A673 (cell line): ENCODE measurements at regions not wholly inside any gene's neighbourhood (a gene's known extent, or its start where the extent isn't known, plus 50 kb on each side); places are given as distances from the start of the nearest gene placed in this dataset.
"Not testable (repeated sequence)": the region's sequence is repeated elsewhere in the genome, so short reads cannot be mapped to it uniquely, and the experiment has no call there.

Experiments used
- EZH2 ChIP-seq: fragments of 200-600 bp; sonication (generic); IDR thresholded peaks from 2 replicates; pipeline ENCODE4 v1.6.1; 2017; ENCODE audit warnings: borderline replicate concordance, low read depth, mild to moderate bottlenecking, mixed read lengths, antibody characterized with exemption, low read length; ENCODE audit not compliant: poor library complexity, severe bottlenecking
- TF ChIP-seq, protein P1 (sequence below): fragments of 300-800, 200-600 bp; sonication (generic); conservative IDR thresholded peaks from 2 replicates; pipeline ENCODE4 v1.5.1; 2017; ENCODE audit warnings: low read depth, mild to moderate bottlenecking, antibody characterized with exemption, low read length, moderate library complexity, mixed read lengths

DNA sequence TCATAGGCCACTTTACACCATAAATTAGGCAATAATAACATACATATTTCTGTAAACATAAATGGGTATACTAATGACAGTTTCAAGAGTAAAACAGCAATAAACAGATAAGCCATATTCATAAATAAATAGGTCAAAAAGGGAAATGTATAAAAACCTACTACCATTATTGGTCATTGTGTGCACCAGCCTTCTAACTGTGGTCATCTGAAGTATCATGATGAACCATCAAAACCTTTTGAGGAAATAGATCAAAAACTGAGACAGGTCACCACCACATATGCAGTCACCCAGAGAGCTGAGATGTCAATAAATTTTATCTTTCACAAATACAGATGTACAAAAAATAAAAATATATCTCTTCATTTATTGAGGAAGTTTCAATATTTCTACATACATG, 438.8 kb upstream of the FAM174A start:
- TF ChIP-seq, protein P1, sequence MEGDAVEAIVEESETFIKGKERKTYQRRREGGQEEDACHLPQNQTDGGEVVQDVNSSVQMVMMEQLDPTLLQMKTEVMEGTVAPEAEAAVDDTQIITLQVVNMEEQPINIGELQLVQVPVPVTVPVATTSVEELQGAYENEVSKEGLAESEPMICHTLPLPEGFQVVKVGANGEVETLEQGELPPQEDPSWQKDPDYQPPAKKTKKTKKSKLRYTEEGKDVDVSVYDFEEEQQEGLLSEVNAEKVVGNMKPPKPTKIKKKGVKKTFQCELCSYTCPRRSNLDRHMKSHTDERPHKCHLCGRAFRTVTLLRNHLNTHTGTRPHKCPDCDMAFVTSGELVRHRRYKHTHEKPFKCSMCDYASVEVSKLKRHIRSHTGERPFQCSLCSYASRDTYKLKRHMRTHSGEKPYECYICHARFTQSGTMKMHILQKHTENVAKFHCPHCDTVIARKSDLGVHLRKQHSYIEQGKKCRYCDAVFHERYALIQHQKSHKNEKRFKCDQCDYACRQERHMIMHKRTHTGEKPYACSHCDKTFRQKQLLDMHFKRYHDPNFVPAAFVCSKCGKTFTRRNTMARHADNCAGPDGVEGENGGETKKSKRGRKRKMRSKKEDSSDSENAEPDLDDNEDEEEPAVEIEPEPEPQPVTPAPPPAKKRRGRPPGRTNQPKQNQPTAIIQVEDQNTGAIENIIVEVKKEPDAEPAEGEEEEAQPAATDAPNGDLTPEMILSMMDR, result not testable (repeated sequence)
- not testable (repeated sequence) for TF ChIP-seq EZH2
